Neural cell (in vitro differentiated cells): ENCODE measurements at regions not wholly inside any gene's neighbourhood (a gene's known extent, or its start where the extent isn't known, plus 50 kb on each side); places are given as distances from the start of the nearest gene placed in this dataset.

Experiments
- H2AFZ ChIP-seq: fragments of 200-600, 300-800 bp; sonication (generic), shearing (Covaris generic); 2 replicates; pipeline ENCODE4 v1.6.0; 2014; ENCODE audit warnings: low read depth, mild to moderate bottlenecking, antibody characterized with exemption, low read length, moderate library complexity
- H3F3A ChIP-seq: fragments of 200-600 bp; shearing (Covaris generic); 2 replicates; pipeline ENCODE4 v1.6.1; 2016; ENCODE audit warnings: mild to moderate bottlenecking, moderate library complexity, mixed read lengths, antibody characterized with exemption, low read length; ENCODE audit not compliant: insufficient read depth, poor library complexity, severe bottlenecking
- H3K27ac ChIP-seq: fragments of 200-600, 300-800 bp; sonication (generic), shearing (Covaris generic); 2 replicates; pipeline ENCODE4 v1.5.1; 2014; ENCODE audit warnings: mild to moderate bottlenecking, low read length, moderate library complexity
- H3K27me3 ChIP-seq: fragments of 300-800, 200-600 bp; sonication (generic), shearing (Covaris generic); 2 replicates; pipeline ENCODE4 v1.6.0; 2014; ENCODE audit warnings: mild to moderate bottlenecking, low read depth, low read length, moderate library complexity; ENCODE audit not compliant: insufficient read depth
- H3K36me3 ChIP-seq: fragments of 300-800, 200-600 bp; sonication (generic), shearing (Covaris generic); 2 replicates; pipeline ENCODE4 v1.5.1; 2014; ENCODE audit warnings: mild to moderate bottlenecking, antibody characterized with exemption, low read length, moderate library complexity; ENCODE audit not compliant: insufficient read depth
- H3K4me2 ChIP-seq: fragments of 300-800, 200-600 bp; sonication (generic), shearing (Covaris generic); 2 replicates; pipeline ENCODE4 v1.6.0; 2014; ENCODE audit warnings: mild to moderate bottlenecking, low read length
- H3K4me3 ChIP-seq: fragments of 300-800, 200-600 bp; sonication (generic), shearing (Covaris generic); 2 replicates; pipeline ENCODE4 v1.5.1; 2014; ENCODE audit warnings: mild to moderate bottlenecking, low read length, moderate library complexity
- H3K79me2 ChIP-seq: fragments of 200-600 bp; shearing (Covaris generic); replicated peaks from 2 replicates; pipeline ENCODE4 v1.6.0; 2014; ENCODE audit warnings: mild to moderate bottlenecking, low read length, moderate library complexity; ENCODE audit not compliant: insufficient read depth
- H3K9ac ChIP-seq: fragments of 300-800, 200-600 bp; sonication (generic), shearing (Covaris generic); 2 replicates; pipeline ENCODE4 v1.6.1; 2016; ENCODE audit warnings: mild to moderate bottlenecking, low read length, mixed read lengths
- H3K9me2 ChIP-seq: fragments of 200-600 bp; shearing (Covaris generic); 2 replicates; pipeline ENCODE4 v1.6.1; 2016; ENCODE audit warnings: mild to moderate bottlenecking, low read length, mixed read lengths; ENCODE audit not compliant: insufficient read depth
- H3K9me3 ChIP-seq: fragments of 200-600, 300-800 bp; sonication (generic), shearing (Covaris generic); 2 replicates; pipeline ENCODE4 v1.6.1; 2016; ENCODE audit warnings: mild to moderate bottlenecking, mixed run types, low read length, moderate library complexity, mixed read lengths
- H4K20me1 ChIP-seq: fragments of 200-600 bp; shearing (Covaris generic); 2 replicates; pipeline ENCODE4 v1.6.1; 2016; ENCODE audit warnings: mild to moderate bottlenecking, mixed run types; ENCODE audit not compliant: insufficient read depth
- EP300 ChIP-seq: fragments of 450-650 bp; conservative IDR thresholded peaks from 2 replicates; pipeline ENCODE4 v1.6.1; 2014; ENCODE audit warnings: antibody characterized with exemption, mild to moderate bottlenecking, moderate library complexity; ENCODE audit not compliant: poor library complexity, severe bottlenecking
- EZH2 ChIP-seq: fragments of 200-600, 300-800 bp; shearing (Covaris generic), sonication (generic); IDR thresholded peaks from 2 replicates; pipeline ENCODE4 v1.6.1; 2014; ENCODE audit warnings: antibody characterized with exemption, low read length, borderline replicate concordance, mild to moderate bottlenecking; ENCODE audit not compliant: insufficient read depth, poor library complexity, severe bottlenecking
- MXI1 ChIP-seq: fragments of 450-650 bp; conservative IDR thresholded peaks from 2 replicates; pipeline ENCODE4 v1.6.1; 2014; ENCODE audit warnings: antibody characterized with exemption, mild to moderate bottlenecking; ENCODE audit not compliant: poor library complexity, severe bottlenecking
- POLR2AphosphoS5 ChIP-seq: IDR thresholded peaks from 2 replicates; pipeline ENCODE4 v1.6.1; 2012
- RAD21 ChIP-seq: fragments of 450-650 bp; conservative IDR thresholded peaks from 2 replicates; pipeline ENCODE4 v1.6.1; 2014; ENCODE audit warnings: antibody characterized with exemption, mild to moderate bottlenecking, moderate library complexity
- SMC3 ChIP-seq: fragments of 450-650 bp; conservative IDR thresholded peaks from 2 replicates; pipeline ENCODE4 v1.6.1; 2014; ENCODE audit warnings: antibody characterized with exemption, mild to moderate bottlenecking, moderate library complexity; ENCODE audit not compliant: poor library complexity
- TAF1 ChIP-seq: IDR thresholded peaks from 2 replicates; pipeline ENCODE4 v1.6.1; 2012; ENCODE audit warnings: low read depth
- TF ChIP-seq, protein P1 (sequence below): fragments of 450-650 bp; IDR thresholded peaks from 2 replicates; pipeline ENCODE4 v1.5.1; 2014; ENCODE audit warnings: antibody characterized with exemption, mild to moderate bottlenecking, moderate library complexity; ENCODE audit not compliant: poor library complexity, severe bottlenecking
- TF ChIP-seq, protein P2 (sequence below): IDR thresholded peaks from 2 replicates; pipeline ENCODE4 v1.6.1; 2012; ENCODE audit warnings: borderline replicate concordance

DNA sequence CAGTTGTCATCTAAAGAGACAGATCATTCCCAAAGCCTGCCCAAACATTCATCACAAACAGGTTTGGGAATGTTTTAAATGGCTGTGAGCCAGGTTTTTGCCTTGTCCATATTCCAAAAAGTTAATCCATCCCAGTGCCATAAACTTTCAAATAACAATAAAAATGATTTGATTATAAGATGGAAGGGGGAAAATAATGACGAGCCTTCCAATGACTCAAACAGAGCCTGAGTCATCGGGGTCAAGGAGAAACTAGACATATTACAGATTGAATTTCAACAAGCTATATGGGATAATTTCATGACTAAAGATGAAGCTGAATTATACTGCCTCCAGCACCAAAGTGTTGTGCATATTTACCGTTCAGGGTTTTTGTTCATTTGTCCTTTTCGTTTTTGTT is 195.8 kb upstream of the PKN2 start:
- no peak overlapping the region for H2AFZ ChIP-seq
- H4K20me1 ChIP-seq: no peaks in the 10 kb centered on the region
- H3K4me3 ChIP-seq: no peak overlapping the region
- H3K27ac ChIP-seq: no peak overlapping the region
- H3K4me2 ChIP-seq: no peak overlapping the region
- H3K79me2 ChIP-seq: no peaks in the 10 kb centered on the region
- H3K27me3 ChIP-seq: no peaks in the 10 kb centered on the region
- no peak for TF ChIP-seq MXI1
- TF ChIP-seq POLR2AphosphoS5: no peak
- TF ChIP-seq, protein P1, sequence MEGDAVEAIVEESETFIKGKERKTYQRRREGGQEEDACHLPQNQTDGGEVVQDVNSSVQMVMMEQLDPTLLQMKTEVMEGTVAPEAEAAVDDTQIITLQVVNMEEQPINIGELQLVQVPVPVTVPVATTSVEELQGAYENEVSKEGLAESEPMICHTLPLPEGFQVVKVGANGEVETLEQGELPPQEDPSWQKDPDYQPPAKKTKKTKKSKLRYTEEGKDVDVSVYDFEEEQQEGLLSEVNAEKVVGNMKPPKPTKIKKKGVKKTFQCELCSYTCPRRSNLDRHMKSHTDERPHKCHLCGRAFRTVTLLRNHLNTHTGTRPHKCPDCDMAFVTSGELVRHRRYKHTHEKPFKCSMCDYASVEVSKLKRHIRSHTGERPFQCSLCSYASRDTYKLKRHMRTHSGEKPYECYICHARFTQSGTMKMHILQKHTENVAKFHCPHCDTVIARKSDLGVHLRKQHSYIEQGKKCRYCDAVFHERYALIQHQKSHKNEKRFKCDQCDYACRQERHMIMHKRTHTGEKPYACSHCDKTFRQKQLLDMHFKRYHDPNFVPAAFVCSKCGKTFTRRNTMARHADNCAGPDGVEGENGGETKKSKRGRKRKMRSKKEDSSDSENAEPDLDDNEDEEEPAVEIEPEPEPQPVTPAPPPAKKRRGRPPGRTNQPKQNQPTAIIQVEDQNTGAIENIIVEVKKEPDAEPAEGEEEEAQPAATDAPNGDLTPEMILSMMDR: no peak
- TF ChIP-seq SMC3: no peak
- no peak for TF ChIP-seq TAF1
- TF ChIP-seq EZH2: no peak
- no peak overlapping the region for H3K9ac ChIP-seq
- no peaks in the 10 kb centered on the region for H3K9me3 ChIP-seq
- no peaks in the 10 kb centered on the region for H3K36me3 ChIP-seq
- no peaks in the 10 kb centered on the region for H3K9me2 ChIP-seq
- H3F3A ChIP-seq: no peaks in the 10 kb centered on the region

DNA sequence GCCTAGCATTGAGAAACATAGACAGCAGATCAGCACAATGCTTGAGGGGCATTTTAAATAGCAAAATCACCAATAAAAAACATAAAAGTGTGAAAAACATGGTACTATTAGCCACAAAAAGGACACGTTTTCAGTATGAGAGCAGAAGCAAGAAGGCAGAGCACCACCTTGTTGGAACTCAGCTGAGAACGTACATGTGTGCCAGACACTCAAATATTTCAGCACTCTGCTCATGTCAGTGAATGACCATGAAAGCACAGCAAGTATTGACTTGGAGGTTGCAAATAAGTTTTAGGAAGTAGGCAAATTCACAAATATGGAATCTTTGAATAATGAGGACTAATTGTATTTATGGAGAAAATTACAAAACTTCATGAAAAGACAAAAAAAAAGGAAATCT is 193.4 kb upstream of the PKN2 start:
- Histone ChIP-seq H3K79me2 (no peaks in the 10 kb centered on the region), H3K4me2 (no peak overlapping the region), H3K27me3 (no peaks in the 10 kb centered on the region), H3K27ac (no peak overlapping the region), H4K20me1 (no peaks in the 10 kb centered on the region), H3K9ac (no peak overlapping the region), H2AFZ (no peak overlapping the region), H3K36me3 (no peaks in the 10 kb centered on the region), H3K9me2 (no peaks in the 10 kb centered on the region), H3F3A (no peaks in the 10 kb centered on the region), H3K9me3 (no peaks in the 10 kb centered on the region), H3K4me3 (no peak overlapping the region)
- TF ChIP-seq TAF1 (no peak), MXI1 (no peak), SMC3 (no peak), EP300 (no peak), EZH2 (no peak), RAD21 (no peak), POLR2AphosphoS5 (no peak)
- TF ChIP-seq, protein P2, sequence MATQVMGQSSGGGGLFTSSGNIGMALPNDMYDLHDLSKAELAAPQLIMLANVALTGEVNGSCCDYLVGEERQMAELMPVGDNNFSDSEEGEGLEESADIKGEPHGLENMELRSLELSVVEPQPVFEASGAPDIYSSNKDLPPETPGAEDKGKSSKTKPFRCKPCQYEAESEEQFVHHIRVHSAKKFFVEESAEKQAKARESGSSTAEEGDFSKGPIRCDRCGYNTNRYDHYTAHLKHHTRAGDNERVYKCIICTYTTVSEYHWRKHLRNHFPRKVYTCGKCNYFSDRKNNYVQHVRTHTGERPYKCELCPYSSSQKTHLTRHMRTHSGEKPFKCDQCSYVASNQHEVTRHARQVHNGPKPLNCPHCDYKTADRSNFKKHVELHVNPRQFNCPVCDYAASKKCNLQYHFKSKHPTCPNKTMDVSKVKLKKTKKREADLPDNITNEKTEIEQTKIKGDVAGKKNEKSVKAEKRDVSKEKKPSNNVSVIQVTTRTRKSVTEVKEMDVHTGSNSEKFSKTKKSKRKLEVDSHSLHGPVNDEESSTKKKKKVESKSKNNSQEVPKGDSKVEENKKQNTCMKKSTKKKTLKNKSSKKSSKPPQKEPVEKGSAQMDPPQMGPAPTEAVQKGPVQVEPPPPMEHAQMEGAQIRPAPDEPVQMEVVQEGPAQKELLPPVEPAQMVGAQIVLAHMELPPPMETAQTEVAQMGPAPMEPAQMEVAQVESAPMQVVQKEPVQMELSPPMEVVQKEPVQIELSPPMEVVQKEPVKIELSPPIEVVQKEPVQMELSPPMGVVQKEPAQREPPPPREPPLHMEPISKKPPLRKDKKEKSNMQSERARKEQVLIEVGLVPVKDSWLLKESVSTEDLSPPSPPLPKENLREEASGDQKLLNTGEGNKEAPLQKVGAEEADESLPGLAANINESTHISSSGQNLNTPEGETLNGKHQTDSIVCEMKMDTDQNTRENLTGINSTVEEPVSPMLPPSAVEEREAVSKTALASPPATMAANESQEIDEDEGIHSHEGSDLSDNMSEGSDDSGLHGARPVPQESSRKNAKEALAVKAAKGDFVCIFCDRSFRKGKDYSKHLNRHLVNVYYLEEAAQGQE: no peak
- TF ChIP-seq, protein P1: no peak
